ENCODE measurements at regions not wholly inside any gene's neighbourhood (a gene's known extent, or its start where the extent isn't known, plus 50 kb on each side); places are given as distances from the start of the nearest gene placed in this dataset.

DNA sequence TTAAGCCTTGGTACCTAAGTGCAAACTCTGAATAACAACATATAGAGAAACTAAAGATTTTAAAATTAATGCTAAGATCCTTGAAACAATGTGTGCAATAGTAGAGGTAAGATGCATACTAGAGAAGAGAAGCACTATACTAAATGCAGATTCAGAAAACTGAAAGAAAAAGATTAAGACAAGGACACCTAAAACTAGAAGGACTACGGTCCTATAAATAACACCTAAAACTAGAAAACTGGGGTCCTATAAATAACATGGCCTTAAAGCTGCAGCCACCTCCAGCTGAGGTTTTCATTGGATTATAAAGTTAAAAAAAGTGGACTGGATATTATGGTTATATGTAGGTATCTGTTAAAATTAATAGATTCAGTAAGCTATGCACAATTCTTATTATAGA, 320.9 kb downstream of the IPMK start:
- no peak overlapping the region for H3K4me3 ChIP-seq (replicated peaks in 1 of 2; ENCODE audit: low read depth in 2 of 2, low read length in 2 of 2)
- DNase-seq (ENCODE audit: low read depth in 2 of 2), result no peak
- TF ChIP-seq, protein P1, sequence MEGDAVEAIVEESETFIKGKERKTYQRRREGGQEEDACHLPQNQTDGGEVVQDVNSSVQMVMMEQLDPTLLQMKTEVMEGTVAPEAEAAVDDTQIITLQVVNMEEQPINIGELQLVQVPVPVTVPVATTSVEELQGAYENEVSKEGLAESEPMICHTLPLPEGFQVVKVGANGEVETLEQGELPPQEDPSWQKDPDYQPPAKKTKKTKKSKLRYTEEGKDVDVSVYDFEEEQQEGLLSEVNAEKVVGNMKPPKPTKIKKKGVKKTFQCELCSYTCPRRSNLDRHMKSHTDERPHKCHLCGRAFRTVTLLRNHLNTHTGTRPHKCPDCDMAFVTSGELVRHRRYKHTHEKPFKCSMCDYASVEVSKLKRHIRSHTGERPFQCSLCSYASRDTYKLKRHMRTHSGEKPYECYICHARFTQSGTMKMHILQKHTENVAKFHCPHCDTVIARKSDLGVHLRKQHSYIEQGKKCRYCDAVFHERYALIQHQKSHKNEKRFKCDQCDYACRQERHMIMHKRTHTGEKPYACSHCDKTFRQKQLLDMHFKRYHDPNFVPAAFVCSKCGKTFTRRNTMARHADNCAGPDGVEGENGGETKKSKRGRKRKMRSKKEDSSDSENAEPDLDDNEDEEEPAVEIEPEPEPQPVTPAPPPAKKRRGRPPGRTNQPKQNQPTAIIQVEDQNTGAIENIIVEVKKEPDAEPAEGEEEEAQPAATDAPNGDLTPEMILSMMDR (IDR thresholded peaks at IDR 0.05; ENCODE audit: low read depth, low read length), result no peak

DNA sequence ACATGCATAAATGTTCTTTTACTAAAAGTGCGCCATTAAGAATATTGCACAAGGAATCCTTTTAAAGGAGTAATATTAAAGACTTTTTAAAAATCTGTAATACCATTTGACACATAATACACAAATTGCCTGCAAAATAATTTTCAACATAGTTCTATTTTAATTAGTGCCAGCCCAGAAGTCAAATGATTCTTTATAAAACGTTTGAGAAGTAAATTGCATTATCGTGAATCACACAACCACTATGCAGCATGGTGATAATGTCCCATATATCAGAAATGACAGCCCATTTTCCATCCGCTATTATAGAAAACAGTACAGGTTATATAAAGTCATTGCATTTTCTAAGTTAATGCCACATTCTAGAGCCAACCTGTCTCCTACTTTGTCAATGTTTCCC, 324.0 kb downstream of the IPMK start:
- no peak overlapping the region for H3K4me3 ChIP-seq (replicated peaks in 1 of 2; ENCODE audit: low read depth in 2 of 2, low read length in 2 of 2)
- TF ChIP-seq, protein P1 (IDR thresholded peaks at IDR 0.05; ENCODE audit: low read depth, low read length), result no peak

DNA sequence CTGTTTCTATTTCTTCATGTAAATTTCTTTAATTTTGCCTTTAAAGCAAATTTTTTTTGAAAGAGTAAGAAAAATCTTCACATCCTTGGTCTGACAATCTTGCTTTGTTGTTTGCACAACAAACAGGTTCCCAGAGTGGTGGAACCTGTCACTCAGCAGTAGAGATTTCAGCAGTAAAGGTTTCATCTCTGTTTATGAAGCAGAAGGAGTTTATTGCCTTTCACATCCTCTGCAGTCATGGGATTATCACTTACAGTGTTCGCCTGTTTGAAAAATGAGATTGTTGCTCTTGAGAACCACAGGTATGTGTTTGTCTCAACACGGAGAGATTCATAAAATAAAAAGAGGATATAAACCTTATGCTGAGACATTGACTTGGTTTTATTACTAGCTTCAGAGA, 342.6 kb downstream of the IPMK start:
- no peak for DNase-seq (ENCODE audit: low read depth in 2 of 2)
- H3K4me3 ChIP-seq (replicated peaks in 1 of 2; ENCODE audit: low read depth in 2 of 2, low read length in 2 of 2), result no peak overlapping the region
- TF ChIP-seq, protein P1 (IDR thresholded peaks at IDR 0.05; ENCODE audit: low read depth, low read length), result no peak

More for the DNA sequence above, 324.0 kb downstream of the IPMK start:
- DNase-seq (ENCODE audit: low read depth in 2 of 2), result no peak

DNA sequence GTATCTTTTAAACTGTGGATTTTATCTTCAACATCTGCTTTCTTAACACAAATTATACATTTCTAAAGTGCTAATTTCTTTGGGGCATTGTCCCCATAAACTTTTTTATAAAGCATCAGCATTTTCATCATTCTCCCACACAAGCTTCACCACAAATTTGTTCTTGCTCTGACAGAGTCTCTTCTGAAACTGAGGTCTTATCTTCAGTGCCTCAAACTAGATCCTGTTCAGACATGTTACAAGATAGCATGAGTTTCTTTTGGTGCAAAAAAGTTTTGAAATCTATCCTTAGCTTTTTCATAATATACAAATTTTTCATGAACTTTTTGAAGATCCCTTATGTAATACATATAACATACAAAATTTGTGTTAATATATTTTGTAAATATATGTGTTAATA, 346.6 kb downstream of the IPMK start:
- DNase-seq (ENCODE audit: low read depth in 2 of 2), result no peak
- TF ChIP-seq, protein P1 (IDR thresholded peaks at IDR 0.05; ENCODE audit: low read depth, low read length), result no peak
- no peak overlapping the region for H3K4me3 ChIP-seq (replicated peaks in 1 of 2; ENCODE audit: low read depth in 2 of 2, low read length in 2 of 2)

DNA sequence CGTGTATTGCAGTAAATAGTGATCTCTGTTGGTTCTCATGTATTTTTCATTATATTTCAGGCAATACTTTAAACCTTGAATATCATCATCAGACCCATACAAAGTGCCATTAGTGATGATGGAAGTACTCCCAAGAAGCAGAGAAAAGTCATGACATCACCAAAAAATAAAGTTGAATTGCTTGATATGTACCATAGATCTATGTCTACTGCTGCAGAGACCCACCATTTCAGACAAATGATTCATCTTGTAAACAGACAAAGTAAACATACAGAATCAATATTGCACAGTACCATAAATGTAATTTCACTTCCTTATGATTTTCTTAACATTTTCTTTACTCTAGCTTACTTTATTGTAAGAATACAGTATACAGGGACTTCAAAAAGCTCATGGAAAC, 347.8 kb downstream of the IPMK start:
- DNase-seq (ENCODE audit: low read depth in 2 of 2), result no peak
- H3K4me3 ChIP-seq (replicated peaks in 1 of 2; ENCODE audit: low read depth in 2 of 2, low read length in 2 of 2), result no peak overlapping the region
- TF ChIP-seq, protein P1 (IDR thresholded peaks at IDR 0.05; ENCODE audit: low read depth, low read length), result no peak

DNA sequence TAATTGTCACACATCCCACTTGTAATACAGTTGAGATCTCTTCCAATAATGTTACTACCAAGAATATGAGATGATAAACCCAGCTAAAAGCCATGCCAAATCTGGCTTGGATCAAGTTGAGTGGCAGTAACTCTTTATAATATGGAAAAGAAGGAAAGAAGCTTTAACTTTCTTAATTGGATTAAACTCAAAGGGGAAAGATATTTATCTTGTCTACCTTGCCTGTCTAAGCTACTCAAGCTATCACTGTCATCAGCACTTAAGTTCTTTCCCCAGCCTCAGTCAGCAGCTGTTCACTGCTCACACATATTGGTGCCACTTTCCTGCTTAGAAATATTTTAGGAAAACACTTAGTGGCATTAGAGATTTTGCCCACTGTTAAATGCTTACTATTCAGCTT, 350.7 kb downstream of the IPMK start:
- TF ChIP-seq, protein P1 (IDR thresholded peaks at IDR 0.05; ENCODE audit: low read depth, low read length), result no peak
- no peak for DNase-seq (ENCODE audit: low read depth in 2 of 2)
- H3K4me3 ChIP-seq (replicated peaks in 1 of 2; ENCODE audit: low read depth in 2 of 2, low read length in 2 of 2), result no peak overlapping the region

DNA sequence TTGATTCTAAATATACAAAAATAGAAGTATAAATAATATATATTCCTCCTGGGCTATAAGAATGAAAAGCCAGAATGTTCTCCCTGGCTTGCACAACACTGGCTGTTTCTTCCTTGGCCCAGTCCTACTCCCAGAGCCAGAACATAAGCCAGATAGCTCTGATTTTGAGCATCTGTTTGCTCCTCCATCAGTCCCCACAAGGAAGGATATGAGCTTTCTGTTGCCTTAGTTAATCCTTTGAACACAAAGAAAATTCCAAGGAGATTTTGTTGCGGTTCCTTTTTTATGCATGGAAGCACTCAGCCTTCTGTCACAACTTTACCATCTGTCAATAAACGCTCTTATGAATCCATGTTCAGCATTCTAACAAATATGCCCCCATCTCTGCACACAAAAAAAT, 361.8 kb downstream of the IPMK start:
- no peak for DNase-seq (ENCODE audit: low read depth in 2 of 2)
- no peak overlapping the region for H3K4me3 ChIP-seq (replicated peaks in 1 of 2; ENCODE audit: low read depth in 2 of 2, low read length in 2 of 2)
- TF ChIP-seq, protein P1 (IDR thresholded peaks at IDR 0.05; ENCODE audit: low read depth, low read length), result no peak
